ENCODE measurements at regions not wholly inside any gene's neighbourhood (a gene's known extent, or its start where the extent isn't known, plus 50 kb on each side); places are given as distances from the start of the nearest gene placed in this dataset.
"Not testable (repeated sequence)": the region's sequence is repeated elsewhere in the genome, so short reads cannot be mapped to it uniquely, and the experiment has no call there.

DNA sequence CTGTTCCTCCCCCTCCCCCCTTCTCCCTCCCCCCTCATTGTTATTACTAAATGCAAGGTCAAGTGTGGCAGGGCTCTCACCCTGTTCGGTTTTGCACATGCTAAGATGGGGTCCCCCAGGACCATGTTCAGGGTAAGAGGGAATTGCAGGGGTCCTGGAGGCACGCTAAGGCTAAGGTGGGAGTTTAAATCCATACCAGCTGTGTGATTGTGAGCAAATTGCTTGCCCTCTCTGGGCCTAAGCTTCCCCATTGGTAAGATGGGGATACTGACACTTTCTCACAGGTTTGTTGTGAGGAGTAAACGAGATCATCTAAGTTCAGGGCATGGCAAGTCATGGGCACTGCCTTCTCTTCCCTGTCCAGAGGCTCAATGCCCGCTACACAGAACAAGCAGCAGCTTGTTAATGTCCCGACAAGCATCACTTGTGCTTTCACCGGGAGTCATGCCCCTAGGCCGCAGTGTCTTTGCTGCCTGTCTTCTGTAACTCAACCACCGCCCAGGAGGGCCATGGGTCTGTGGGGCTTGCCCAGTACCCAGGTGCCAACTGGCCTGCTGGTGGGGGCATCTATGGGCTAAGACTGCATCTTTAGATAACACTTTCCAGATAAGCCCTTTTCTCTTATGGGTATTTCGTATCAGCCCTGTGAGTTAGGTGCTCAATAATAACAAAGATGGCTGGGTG is 279.1 kb downstream of the MYCN start:
- Mint-ChIP-seq H3K36me3 (ENCODE audit: low read depth) (peaks cover 5% of the 10 kb centered on the region), H3K27me3 (ENCODE audit: low read depth) (no peaks in the 10 kb centered on the region), H3K27ac (ENCODE audit: unreplicated experiment) (peak overlapping the region; percentile 45), H3K4me1 (peaks cover 74% of the 10 kb centered on the region), H3K4me3 (no peak overlapping the region), H3K9me3 (peaks cover 11% of the 10 kb centered on the region)
- no peak for DNase-seq (ENCODE audit: low read depth, low spot score)
- TF ChIP-seq, protein P1, sequence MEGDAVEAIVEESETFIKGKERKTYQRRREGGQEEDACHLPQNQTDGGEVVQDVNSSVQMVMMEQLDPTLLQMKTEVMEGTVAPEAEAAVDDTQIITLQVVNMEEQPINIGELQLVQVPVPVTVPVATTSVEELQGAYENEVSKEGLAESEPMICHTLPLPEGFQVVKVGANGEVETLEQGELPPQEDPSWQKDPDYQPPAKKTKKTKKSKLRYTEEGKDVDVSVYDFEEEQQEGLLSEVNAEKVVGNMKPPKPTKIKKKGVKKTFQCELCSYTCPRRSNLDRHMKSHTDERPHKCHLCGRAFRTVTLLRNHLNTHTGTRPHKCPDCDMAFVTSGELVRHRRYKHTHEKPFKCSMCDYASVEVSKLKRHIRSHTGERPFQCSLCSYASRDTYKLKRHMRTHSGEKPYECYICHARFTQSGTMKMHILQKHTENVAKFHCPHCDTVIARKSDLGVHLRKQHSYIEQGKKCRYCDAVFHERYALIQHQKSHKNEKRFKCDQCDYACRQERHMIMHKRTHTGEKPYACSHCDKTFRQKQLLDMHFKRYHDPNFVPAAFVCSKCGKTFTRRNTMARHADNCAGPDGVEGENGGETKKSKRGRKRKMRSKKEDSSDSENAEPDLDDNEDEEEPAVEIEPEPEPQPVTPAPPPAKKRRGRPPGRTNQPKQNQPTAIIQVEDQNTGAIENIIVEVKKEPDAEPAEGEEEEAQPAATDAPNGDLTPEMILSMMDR (conservative IDR thresholded peaks at IDR 0.05): no peak

DNA sequence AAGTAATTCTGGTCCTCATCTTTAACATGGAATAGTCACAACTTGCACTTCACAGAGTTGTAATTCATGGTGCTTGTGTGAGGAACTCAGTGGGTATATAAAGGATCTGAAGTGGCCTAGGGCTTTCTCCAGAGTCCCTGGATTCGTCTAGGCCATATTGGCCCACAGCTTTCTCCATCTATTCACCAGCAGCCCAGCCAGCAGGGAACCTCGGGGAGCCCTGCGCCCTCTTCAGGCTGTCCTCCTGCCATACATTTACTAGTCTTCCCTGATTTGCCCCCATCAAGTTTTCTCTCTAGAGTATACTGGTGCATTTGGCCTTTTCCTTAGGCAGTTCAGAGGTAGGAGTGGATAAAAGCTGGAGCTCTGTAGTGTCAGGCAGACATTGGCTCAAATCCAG is 278.3 kb downstream of the MYCN start:
- peaks cover 11% of the 10 kb centered on the region for H3K9me3 Mint-ChIP-seq
- TF ChIP-seq, protein P1 (conservative IDR thresholded peaks at IDR 0.05): peak; percentile 66
- DNase-seq (ENCODE audit: low read depth, low spot score): peak; percentile 50
- H3K4me1 Mint-ChIP-seq: peaks cover 66% of the 10 kb centered on the region
- H3K27ac Mint-ChIP-seq (ENCODE audit: unreplicated experiment): peak overlapping the region; percentile 39
- no peaks in the 10 kb centered on the region for H3K27me3 Mint-ChIP-seq (ENCODE audit: low read depth)
- H3K36me3 Mint-ChIP-seq (ENCODE audit: low read depth): peaks cover 5% of the 10 kb centered on the region
- peak overlapping the region; percentile 56 for H3K4me3 Mint-ChIP-seq

DNA sequence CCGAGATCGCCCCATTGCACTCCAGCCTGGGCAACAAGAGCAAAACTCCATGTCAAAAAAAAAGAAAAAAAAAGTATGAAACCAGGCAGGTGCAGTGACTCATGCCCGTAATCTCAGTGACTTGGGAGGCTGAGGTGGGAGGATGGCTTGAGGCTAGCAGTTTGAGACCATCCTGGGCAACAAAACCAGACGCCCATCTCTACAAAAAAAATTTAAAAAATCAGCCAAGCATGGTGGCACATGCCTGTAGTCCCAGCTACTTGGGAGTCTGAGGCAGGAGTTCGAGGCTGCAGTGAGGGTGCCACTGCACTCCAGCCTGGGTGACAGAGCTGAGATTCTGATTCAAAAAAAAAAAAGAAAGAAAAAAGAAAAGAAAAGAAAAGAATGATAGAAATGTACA is 277.8 kb downstream of the MYCN start:
- no peak overlapping the region for H3K4me3 Mint-ChIP-seq
- H3K27ac Mint-ChIP-seq (ENCODE audit: unreplicated experiment): no peak overlapping the region
- H3K9me3 Mint-ChIP-seq: peaks cover 11% of the 10 kb centered on the region
- TF ChIP-seq, protein P1 (conservative IDR thresholded peaks at IDR 0.05): no peak
- DNase-seq (ENCODE audit: low read depth, low spot score): no peak
- peaks cover 62% of the 10 kb centered on the region for H3K4me1 Mint-ChIP-seq
- H3K27me3 Mint-ChIP-seq (ENCODE audit: low read depth): no peaks in the 10 kb centered on the region
- H3K36me3 Mint-ChIP-seq (ENCODE audit: low read depth): peaks cover 5% of the 10 kb centered on the region

DNA sequence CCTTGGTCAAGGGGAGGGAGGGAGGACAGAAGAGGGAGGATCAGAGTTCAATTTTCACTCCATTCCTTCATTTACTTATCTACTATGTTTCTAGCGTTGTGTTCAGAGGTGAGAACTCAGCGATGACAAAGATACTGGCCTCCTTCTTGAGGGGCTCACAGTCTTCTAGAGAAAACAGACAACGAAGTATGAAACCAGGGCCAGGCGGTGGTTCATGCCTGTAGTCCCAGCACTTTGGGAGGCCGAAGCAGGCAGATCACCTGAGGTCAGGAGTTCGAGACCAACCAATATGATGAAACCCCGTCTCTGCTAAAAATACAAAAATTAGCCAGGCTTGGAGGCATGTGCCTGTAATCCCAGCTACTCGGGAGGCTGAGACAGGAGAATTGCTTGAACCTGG is 277.4 kb downstream of the MYCN start:
- not testable (repeated sequence) for DNase-seq (ENCODE audit: low read depth, low spot score); H3K36me3 Mint-ChIP-seq (ENCODE audit: low read depth); H3K27ac Mint-ChIP-seq (ENCODE audit: unreplicated experiment); H3K4me3 Mint-ChIP-seq; H3K27me3 Mint-ChIP-seq (ENCODE audit: low read depth)
- Mint-ChIP-seq H3K9me3 (peaks cover 11% of the 10 kb centered on the region), H3K4me1 (peaks cover 57% of the 10 kb centered on the region)

DNA sequence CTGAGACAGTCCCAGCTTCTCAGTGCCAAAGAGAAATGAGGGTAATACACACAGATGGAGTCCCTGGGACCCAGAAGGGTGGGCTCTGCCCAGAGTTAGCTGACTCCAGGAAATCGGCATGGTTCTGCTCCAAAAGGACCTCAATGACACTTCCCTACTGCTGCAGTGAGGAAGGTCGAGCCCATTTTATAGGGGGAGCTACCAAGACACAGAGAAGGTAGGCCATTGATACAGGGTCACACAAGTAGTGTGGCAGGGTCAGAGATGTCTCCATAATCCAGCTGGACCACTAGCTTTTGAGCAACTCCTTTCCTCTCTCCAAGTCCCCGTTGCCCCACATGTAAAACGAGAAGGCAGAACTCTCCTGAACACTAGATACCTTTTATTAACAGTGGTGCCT is 276.9 kb downstream of the MYCN start:
- peaks cover 5% of the 10 kb centered on the region for H3K36me3 Mint-ChIP-seq (ENCODE audit: low read depth)
- no peak for DNase-seq (ENCODE audit: low read depth, low spot score)
- H3K4me1 Mint-ChIP-seq: peaks cover 53% of the 10 kb centered on the region

DNA sequence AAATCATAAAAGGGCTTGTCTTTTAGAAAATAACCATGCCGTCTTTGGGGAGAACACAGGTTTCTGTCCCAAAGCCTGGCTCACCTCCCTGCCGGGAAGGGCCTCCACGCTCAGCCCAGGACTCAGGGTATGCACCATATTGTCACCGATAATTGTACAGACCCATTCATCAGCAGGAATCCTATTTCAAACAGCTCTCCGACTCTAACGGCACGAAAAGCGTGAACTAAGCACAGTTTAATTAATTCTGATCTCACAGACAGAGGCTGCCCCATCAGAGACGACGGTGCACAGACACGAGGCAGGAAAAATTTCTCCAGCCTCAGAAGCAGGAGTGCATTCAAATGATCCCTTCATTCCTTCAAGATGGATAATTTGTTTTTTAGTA is 276.2 kb downstream of the MYCN start:
- Mint-ChIP-seq H3K36me3 (ENCODE audit: low read depth) (peaks cover 1% of the 10 kb centered on the region), H3K27ac (ENCODE audit: unreplicated experiment) (peak overlapping the region; percentile 96), H3K9me3 (peaks cover 7% of the 10 kb centered on the region), H3K27me3 (ENCODE audit: low read depth) (no peaks in the 10 kb centered on the region), H3K4me3 (peak overlapping the region; percentile 49), H3K4me1 (peaks cover 46% of the 10 kb centered on the region)
- TF ChIP-seq, protein P1 (conservative IDR thresholded peaks at IDR 0.05): no peak
- no peak for DNase-seq (ENCODE audit: low read depth, low spot score)

More for the DNA sequence above, 276.9 kb downstream of the MYCN start:
- H3K9me3 Mint-ChIP-seq: peaks cover 9% of the 10 kb centered on the region
- H3K4me3 Mint-ChIP-seq: no peak overlapping the region
- H3K27me3 Mint-ChIP-seq (ENCODE audit: low read depth): no peaks in the 10 kb centered on the region
- TF ChIP-seq, protein P1 (conservative IDR thresholded peaks at IDR 0.05): no peak
- H3K27ac Mint-ChIP-seq (ENCODE audit: unreplicated experiment): peak overlapping the region; percentile 96

All from neural crest cell (in vitro differentiated cells).